ENCODE measurements at regions not wholly inside any gene's neighbourhood (a gene's known extent, or its start where the extent isn't known, plus 50 kb on each side); places are given as distances from the start of the nearest gene placed in this dataset.

DNA sequence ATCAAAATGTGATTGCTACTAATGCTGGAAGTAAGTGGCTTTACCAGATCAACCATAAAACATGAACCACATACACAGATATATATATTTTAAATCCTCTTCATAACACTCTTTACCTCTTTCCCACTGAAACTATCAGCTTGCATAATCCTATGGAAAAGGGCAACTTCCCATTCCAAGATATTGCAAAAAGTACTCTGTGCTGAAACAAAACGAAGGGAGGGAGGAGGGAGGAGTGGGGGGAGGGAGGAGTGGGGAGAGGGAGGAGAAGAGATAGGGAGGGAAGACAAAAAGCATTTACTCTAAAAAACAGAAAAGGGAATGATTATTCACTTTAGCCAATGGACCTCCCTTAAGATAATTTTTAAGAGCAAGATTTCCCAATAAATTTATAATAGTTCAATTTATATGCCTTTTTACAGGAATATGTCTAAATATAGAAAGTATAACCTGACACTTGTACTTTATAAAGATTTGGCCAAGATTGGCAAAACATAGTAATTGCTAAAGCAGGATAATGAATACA, 344.8 kb upstream of the NFE2L3 start:
- Histone ChIP-seq H3K27ac (no peak overlapping the region), H3K36me3 (ENCODE audit: insufficient read depth, low read length) (no peaks in the 10 kb centered on the region), H3K9ac (ENCODE audit: insufficient read length) (no peak overlapping the region), H3K4me3 (no peak overlapping the region), H3K9me3 (ENCODE audit: low read depth, low read length) (no peaks in the 10 kb centered on the region)
- DNase-seq (ENCODE audit: low read depth, low spot score): no peak
- TF ChIP-seq EZH2 (IDR thresholded peaks at IDR 0.05) (no peak), FOXP2 (optimal IDR thresholded peaks at IDR 0.05; ENCODE audit: control extremely low read depth, extremely low read length, insufficient read depth) (no peak), POLR2AphosphoS5 (IDR thresholded peaks at IDR 0.05; ENCODE audit: borderline replicate concordance, low read depth, low read length) (no peak)

DNA sequence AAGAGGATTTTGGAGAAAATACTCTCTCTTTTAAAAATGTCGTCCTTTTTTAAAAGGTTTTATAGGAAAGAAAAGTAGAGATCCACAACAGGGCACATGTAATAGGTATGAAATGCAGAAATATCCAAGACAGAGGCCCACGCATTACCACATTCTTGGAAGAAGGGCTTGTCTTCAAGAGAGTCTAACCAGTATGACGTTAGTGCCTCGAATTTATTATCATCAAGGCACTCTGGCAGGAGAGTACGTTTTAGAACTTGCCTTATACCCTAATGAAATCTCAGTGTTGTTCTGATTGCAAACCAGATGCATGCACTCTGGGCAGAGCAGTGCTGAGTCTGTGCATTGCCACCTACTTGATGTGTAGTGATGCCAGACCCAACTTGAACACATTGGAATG, 342.6 kb upstream of the NFE2L3 start:
- Histone ChIP-seq H3K4me3 (no peak overlapping the region), H3K9ac (ENCODE audit: insufficient read length) (no peak overlapping the region), H3K27ac (no peak overlapping the region), H3K36me3 (ENCODE audit: insufficient read depth, low read length) (no peaks in the 10 kb centered on the region), H3K9me3 (ENCODE audit: low read depth, low read length) (no peaks in the 10 kb centered on the region)
- no peak for TF ChIP-seq EZH2 (IDR thresholded peaks at IDR 0.05)
- no peak for TF ChIP-seq FOXP2 (optimal IDR thresholded peaks at IDR 0.05; ENCODE audit: control extremely low read depth, extremely low read length, insufficient read depth)
- TF ChIP-seq POLR2AphosphoS5 (IDR thresholded peaks at IDR 0.05; ENCODE audit: borderline replicate concordance, low read depth, low read length): no peak
- DNase-seq (ENCODE audit: low read depth, low spot score): no peak

DNA sequence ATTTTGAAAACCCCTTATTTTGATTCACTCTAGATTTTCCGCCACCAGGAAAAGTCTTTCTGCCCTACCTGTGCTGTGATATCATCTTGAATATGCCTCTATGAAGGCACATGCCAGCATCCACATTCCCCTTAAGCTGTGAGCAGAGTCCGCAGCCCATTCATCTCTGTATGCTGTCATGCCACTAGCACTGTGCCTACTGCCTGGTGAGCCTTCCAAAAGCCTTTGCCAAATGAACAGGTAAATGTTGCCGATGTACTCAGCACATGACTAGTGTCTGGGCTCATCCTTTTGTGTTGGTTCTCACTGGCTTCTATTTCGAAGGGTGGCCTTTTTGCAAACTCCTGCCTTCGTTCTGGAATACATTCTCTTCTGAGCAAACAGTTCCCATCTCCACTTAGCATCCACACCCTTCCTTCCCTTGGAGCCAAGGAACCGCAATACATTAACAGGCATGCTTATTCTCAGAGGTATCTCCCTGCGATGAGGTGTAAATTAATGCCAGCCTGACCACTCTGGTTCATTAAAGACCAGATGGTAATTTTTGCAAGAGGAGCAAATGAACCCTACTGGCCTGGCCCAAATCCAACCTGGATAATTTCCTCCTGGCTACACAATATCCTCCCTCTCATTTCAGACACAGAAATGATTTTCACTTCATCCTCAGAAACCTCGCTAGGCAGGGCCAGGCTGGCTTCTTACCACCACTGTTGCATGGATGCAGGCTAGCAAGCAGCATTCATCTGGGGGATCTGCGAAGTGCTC, 339.7 kb upstream of the NFE2L3 start:
- no peak for DNase-seq (ENCODE audit: low read depth, low spot score)
- Histone ChIP-seq H3K4me3 (no peak overlapping the region), H3K9me3 (ENCODE audit: low read depth, low read length) (no peaks in the 10 kb centered on the region), H3K9ac (ENCODE audit: insufficient read length) (no peak overlapping the region), H3K36me3 (ENCODE audit: insufficient read depth, low read length) (no peaks in the 10 kb centered on the region), H3K27ac (no peak overlapping the region)
- no peak for TF ChIP-seq FOXP2 (optimal IDR thresholded peaks at IDR 0.05; ENCODE audit: control extremely low read depth, extremely low read length, insufficient read depth)
- TF ChIP-seq EZH2 (IDR thresholded peaks at IDR 0.05): no peak
- no peak for TF ChIP-seq POLR2AphosphoS5 (IDR thresholded peaks at IDR 0.05; ENCODE audit: borderline replicate concordance, low read depth, low read length)

DNA sequence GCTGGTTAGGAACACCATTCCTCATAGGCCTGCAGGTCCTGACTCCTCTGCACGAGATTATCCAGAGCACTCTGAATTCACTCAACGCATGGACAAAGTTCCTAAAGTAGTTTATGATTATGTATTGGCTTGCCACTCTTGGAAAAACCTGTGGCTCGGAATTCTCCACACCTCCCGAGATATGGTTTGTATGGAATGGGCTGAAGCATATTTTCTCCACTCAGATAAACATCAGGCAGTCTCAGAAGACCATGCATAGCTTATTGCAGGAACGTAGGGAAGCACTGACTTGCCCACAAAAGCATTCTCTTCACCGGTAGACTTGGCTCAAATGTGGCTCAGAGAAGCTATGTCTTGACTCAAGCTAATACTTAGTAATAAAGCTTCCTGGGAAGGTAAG, 338.6 kb upstream of the NFE2L3 start:
- Histone ChIP-seq H3K27ac (no peak overlapping the region), H3K4me3 (no peak overlapping the region), H3K36me3 (ENCODE audit: insufficient read depth, low read length) (no peaks in the 10 kb centered on the region), H3K9ac (ENCODE audit: insufficient read length) (no peak overlapping the region), H3K9me3 (ENCODE audit: low read depth, low read length) (no peaks in the 10 kb centered on the region)
- no peak for DNase-seq (ENCODE audit: low read depth, low spot score)
- no peak for TF ChIP-seq FOXP2 (optimal IDR thresholded peaks at IDR 0.05; ENCODE audit: control extremely low read depth, extremely low read length, insufficient read depth)
- TF ChIP-seq POLR2AphosphoS5 (IDR thresholded peaks at IDR 0.05; ENCODE audit: borderline replicate concordance, low read depth, low read length): no peak
- TF ChIP-seq EZH2 (IDR thresholded peaks at IDR 0.05): no peak

DNA sequence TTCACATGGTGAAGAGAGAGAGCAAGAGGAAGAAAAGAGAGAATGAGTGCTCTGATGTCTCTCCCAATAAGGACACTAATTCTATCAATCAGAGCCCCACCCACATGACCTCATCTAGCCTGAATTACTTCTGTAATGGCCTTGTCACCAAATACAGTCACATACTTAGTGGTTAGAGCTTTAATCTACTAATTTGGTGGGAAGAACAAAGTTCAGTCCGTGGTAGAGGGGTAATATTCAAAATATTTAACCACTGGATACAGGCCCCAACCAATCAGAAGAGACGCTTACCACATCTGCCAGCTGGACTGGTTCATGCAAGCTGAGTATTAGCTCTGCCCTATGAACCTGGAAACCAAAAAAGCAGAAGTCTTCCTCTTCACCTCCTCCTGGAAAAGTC, 336.3 kb upstream of the NFE2L3 start:
- H3K27ac ChIP-seq: no peak overlapping the region

DNA sequence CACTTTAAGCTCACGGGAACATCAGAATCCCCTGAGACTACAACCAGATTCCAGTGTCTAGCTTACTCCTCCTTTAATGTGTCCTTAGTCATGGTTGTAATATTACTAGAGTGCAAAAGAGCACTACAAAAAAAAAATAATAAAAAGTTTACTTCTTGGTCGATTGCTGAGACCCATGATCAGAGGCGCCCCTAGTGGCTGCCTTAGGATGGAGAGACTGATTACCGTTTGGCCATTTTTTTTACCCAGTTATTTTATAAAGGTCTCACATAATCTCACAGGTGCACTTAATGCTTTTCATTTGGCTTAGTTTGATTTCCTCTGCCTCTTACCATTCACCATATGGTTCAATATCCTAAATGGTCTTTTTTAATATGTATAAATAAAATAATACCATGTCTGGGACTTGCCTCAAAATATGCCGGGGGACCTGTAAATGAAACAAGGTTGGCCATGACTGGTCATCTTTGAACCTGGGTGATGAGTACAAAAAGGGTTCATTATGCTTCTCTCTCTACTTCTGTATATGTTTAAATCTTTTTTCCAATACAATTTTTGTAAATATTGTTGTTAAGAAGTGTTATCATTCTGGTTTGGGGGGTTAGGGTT, 331.5 kb upstream of the NFE2L3 start:
- no peak overlapping the region for H3K27ac ChIP-seq
- no peak for DNase-seq (ENCODE audit: low read depth, low spot score)
- no peak overlapping the region for H3K9ac ChIP-seq (ENCODE audit: insufficient read length)
- TF ChIP-seq EZH2 (IDR thresholded peaks at IDR 0.05) (no peak), FOXP2 (optimal IDR thresholded peaks at IDR 0.05; ENCODE audit: control extremely low read depth, extremely low read length, insufficient read depth) (no peak), POLR2AphosphoS5 (IDR thresholded peaks at IDR 0.05; ENCODE audit: borderline replicate concordance, low read depth, low read length) (no peak)
- no peak overlapping the region for H3K4me3 ChIP-seq
- no peaks in the 10 kb centered on the region for H3K36me3 ChIP-seq (ENCODE audit: insufficient read depth, low read length)
- no peaks in the 10 kb centered on the region for H3K9me3 ChIP-seq (ENCODE audit: low read depth, low read length)

More for the DNA sequence above, 336.3 kb upstream of the NFE2L3 start:
- Histone ChIP-seq H3K9me3 (ENCODE audit: low read depth, low read length) (no peaks in the 10 kb centered on the region), H3K4me3 (no peak overlapping the region), H3K36me3 (ENCODE audit: insufficient read depth, low read length) (no peaks in the 10 kb centered on the region), H3K9ac (ENCODE audit: insufficient read length) (no peak overlapping the region)
- no peak for DNase-seq (ENCODE audit: low read depth, low spot score)
- TF ChIP-seq FOXP2 (optimal IDR thresholded peaks at IDR 0.05; ENCODE audit: control extremely low read depth, extremely low read length, insufficient read depth) (no peak), EZH2 (IDR thresholded peaks at IDR 0.05) (no peak), POLR2AphosphoS5 (IDR thresholded peaks at IDR 0.05; ENCODE audit: borderline replicate concordance, low read depth, low read length) (no peak)

DNA sequence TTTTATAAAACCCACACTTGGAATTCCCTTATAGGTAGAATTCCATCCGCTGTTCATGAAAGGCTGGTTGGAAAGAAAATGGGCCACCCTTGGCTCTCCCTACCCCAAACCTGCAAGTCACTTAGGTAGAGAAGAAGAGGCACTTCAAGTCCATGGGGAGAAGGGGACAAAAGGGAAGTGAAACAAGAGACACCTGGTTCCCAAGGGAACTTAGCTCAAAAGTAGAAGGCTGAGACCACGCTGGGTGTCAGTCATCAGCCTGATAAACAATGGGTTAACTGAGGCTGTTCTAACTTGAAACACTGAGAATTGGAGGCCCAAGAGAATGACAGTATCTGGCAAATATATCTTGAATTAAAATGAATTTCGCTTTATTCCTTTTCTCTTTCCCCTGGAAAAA, 330.8 kb upstream of the NFE2L3 start:
- H3K36me3 ChIP-seq (ENCODE audit: insufficient read depth, low read length): no peaks in the 10 kb centered on the region
- no peak for DNase-seq (ENCODE audit: low read depth, low spot score)
- H3K27ac ChIP-seq: no peak overlapping the region
- H3K9ac ChIP-seq (ENCODE audit: insufficient read length): no peak overlapping the region
- no peaks in the 10 kb centered on the region for H3K9me3 ChIP-seq (ENCODE audit: low read depth, low read length)
- TF ChIP-seq POLR2AphosphoS5 (IDR thresholded peaks at IDR 0.05; ENCODE audit: borderline replicate concordance, low read depth, low read length): no peak
- no peak for TF ChIP-seq FOXP2 (optimal IDR thresholded peaks at IDR 0.05; ENCODE audit: control extremely low read depth, extremely low read length, insufficient read depth)
- TF ChIP-seq EZH2 (IDR thresholded peaks at IDR 0.05): no peak
- no peak overlapping the region for H3K4me3 ChIP-seq

DNA sequence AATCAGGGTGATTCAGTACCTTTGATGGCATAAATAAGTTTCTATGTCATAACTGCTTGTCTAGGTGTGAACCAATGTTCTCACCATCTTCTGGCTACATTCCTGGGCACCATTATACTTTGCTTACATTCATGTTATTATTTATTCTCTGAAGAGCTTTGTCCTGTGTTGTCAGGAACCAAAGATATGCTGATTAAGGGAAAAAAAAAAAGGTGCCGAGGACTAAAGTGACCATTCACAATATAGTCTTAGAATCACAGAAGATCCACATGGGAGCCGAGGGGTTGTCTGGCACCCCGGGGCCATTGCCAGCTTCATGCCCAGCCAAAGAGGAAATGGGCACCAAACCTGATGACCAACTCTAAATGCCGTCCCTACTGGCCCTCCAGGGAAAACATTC, 329.2 kb upstream of the NFE2L3 start:
- H3K9me3 ChIP-seq (ENCODE audit: low read depth, low read length): no peaks in the 10 kb centered on the region

More for the DNA sequence above, 329.2 kb upstream of the NFE2L3 start:
- TF ChIP-seq FOXP2 (optimal IDR thresholded peaks at IDR 0.05; ENCODE audit: control extremely low read depth, extremely low read length, insufficient read depth) (no peak), POLR2AphosphoS5 (IDR thresholded peaks at IDR 0.05; ENCODE audit: borderline replicate concordance, low read depth, low read length) (no peak), EZH2 (IDR thresholded peaks at IDR 0.05) (no peak)
- no peaks in the 10 kb centered on the region for H3K36me3 ChIP-seq (ENCODE audit: insufficient read depth, low read length)
- no peak overlapping the region for H3K9ac ChIP-seq (ENCODE audit: insufficient read length)
- H3K27ac ChIP-seq: no peak overlapping the region
- DNase-seq (ENCODE audit: low read depth, low spot score): no peak
- no peak overlapping the region for H3K4me3 ChIP-seq

All from SK-N-MC (cell line).